Spleen (tissue), 11 donors: ENCODE measurements at regions not wholly inside any gene's neighbourhood (a gene's known extent, or its start where the extent isn't known, plus 50 kb on each side); places are given as distances from the start of the nearest gene placed in this dataset.

Experiments
- DNase-seq: peaks from one replicate; pipeline ENCODE4 v3.0.0-alpha.2; 2020
- H3K27ac ChIP-seq, 8 donors: fragments of 200-600 bp; sonication (generic) in 7 of 8; 1 replicate in 4 of 8; 2 replicates in 4 of 8; pipeline versions ENCODE4 v1.5.0 to v1.8.0; 2016 to 2021; ENCODE audit warnings: inconsistent platforms in 4 of 8, mild to moderate bottlenecking in 4 of 8, moderate library complexity in 1 of 8
- H3K27me3 ChIP-seq, 7 donors: fragments of 200-600 bp; sonication (generic) in 6 of 7; replicated peaks in 1 of 7; 1 replicate in 4 of 7; 2 replicates in 3 of 7; pipeline versions ENCODE4 v1.5.0 to v1.8.0; 2016 to 2021; ENCODE audit warnings: inconsistent platforms in 3 of 7, mild to moderate bottlenecking in 1 of 7
- H3K36me3 ChIP-seq, 6 donors: fragments of 200-600 bp; sonication (generic) in 5 of 6; 1 replicate in 4 of 6; 2 replicates in 2 of 6; pipeline versions ENCODE4 v1.5.0 to v1.8.0; 2016 to 2021; ENCODE audit warnings: inconsistent platforms in 2 of 6
- H3K4me1 ChIP-seq, 6 donors: fragments of 200-600 bp; sonication (generic) in 5 of 6; 1 replicate in 3 of 6; 2 replicates in 3 of 6; pipeline versions ENCODE4 v1.5.0 to v1.8.0; 2016 to 2021; ENCODE audit warnings: inconsistent platforms in 3 of 6
- H3K4me3 ChIP-seq, 8 donors: fragments of 200-600 bp; sonication (generic) in 7 of 8; 1 replicate in 4 of 8; 2 replicates in 4 of 8; pipeline versions ENCODE4 v1.5.0 to v1.8.0; 2016 to 2021; ENCODE audit warnings: inconsistent platforms in 4 of 8, mild to moderate bottlenecking in 4 of 8, moderate library complexity in 2 of 8
- H3K9me3 ChIP-seq, 8 donors: fragments of 200-600 bp; sonication (generic) in 7 of 8; 1 replicate in 4 of 8; 2 replicates in 4 of 8; pipeline versions ENCODE4 v1.5.0 to v1.8.0; 2016 to 2021; ENCODE audit warnings: inconsistent platforms in 4 of 8
- CTCF ChIP-seq, 11 experiments: fragments of 200-600 bp in 7 of 11; fragments of 450-650 bp in 4 of 11; sonication (generic) in 4 of 11; IDR thresholded peaks in 8 of 11; conservative IDR thresholded peaks in 3 of 11; 1 replicate in 7 of 11; 2 replicates in 4 of 11; pipeline versions ENCODE4 v1.4.0 to v1.8.0; 2016 to 2021; ENCODE audit warnings: antibody characterized with exemption in 11 of 11, inconsistent platforms in 4 of 11, mild to moderate bottlenecking in 1 of 11
- POLR2A ChIP-seq, 3 donors: fragments of 450-650 bp; IDR thresholded peaks; one replicate each; pipeline ENCODE4 v1.5.1; 2017; ENCODE audit warnings: antibody characterized with exemption in 3 of 3, mild to moderate bottlenecking in 1 of 3
- POLR2AphosphoS5 ChIP-seq, 3 donors: sonication (generic); formaldehyde crosslinking; IDR thresholded peaks; one replicate each; pipeline ENCODE4 v1.5.1; 2017; ENCODE audit warnings: antibody characterized with exemption in 3 of 3
- WGBS, 5 donors: extraction: QIAGEN DNeasy Blood & Tissue Kit in 3 of 5; methylation state at CpG; one replicate each; pipeline versions ENCODE4 v1.1.5 to v1.1.7; 2013 to 2018; 5-methylcytosine and 5-hydroxymethylcytosine counted together
- intact Hi-C: fragments of 100-400 bp; cut with DNase I; formaldehyde crosslinking; loops from one replicate; pipeline ENCODE4 v1.15.0; 2023; ENCODE audit warnings: low total_unique reads
- donor health status: healthy with polysubstance abuse.
- donor health status: DM: no; HTN: no; CAD: no; lungs with moderate emphysema.
- donor health status: DM: no; HTN: no; CAD: no.
- donor health status: Bipolar disorder and iron deficiency.
- donor health status: healthy.
- donor health status: DM: no; HTN: no; CAD: no.
- donor health status: DM: yes; HTN: yes; CAD: no.

- Histone ChIP-seq H3K4me1 (no peaks in the 10 kb centered on the region), H3K27ac (no peak overlapping the region), H3K27me3 (no peaks in the 10 kb centered on the region), H3K9me3 (no peaks in the 10 kb centered on the region), H3K4me3 (no peak overlapping the region), H3K36me3 (no peaks in the 10 kb centered on the region)
- TF ChIP-seq CTCF (IDR thresholded peaks at IDR 0.05 in 8 of 11, conservative IDR thresholded peaks at IDR 0.05 in 3 of 11) (no peak), POLR2AphosphoS5 (IDR thresholded peaks at IDR 0.05) (no peak), POLR2A (IDR thresholded peaks at IDR 0.05) (no peak)
- WGBS, 5 donors: 70 to 82% (median 73%) methylated on average over 1 of the region's 1 CpG
- no peak for DNase-seq
- intact Hi-C loops: no loop called here
Observed at GRCh38 chr11:115737875-115738274, 233.7 kb upstream of the CADM1 start.

DNA sequence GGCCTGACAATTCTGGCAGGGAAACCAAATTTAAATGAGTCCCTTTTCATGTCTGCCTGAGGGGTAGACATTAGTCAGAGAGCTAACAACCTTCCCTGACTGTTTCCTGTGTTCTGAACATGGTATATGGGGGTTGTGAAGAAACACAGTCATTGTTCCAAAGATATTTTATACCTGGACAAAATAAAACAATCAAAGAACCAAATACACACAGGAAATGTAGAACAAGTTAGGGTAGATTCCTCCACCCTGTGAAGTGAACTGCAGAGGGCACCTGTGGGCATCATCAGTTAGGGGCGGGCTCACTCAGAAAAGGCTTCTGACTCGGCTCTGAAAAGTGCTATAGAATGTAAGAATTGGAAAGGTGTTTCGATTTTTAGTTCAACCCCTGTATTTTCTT is 231.9 kb upstream of the CADM1 start:
- Histone ChIP-seq H3K36me3 (no peaks in the 10 kb centered on the region), H3K9me3 (no peaks in the 10 kb centered on the region), H3K4me1 (no peaks in the 10 kb centered on the region), H3K4me3 (no peak overlapping the region), H3K27ac (no peak overlapping the region), H3K27me3 (no peaks in the 10 kb centered on the region)
- no peak for DNase-seq
- intact Hi-C loops: no loop called here
- 69 to 89% (median 81%) methylated on average over 3 of the region's 3 CpGs for WGBS, 5 donors
- no peak for TF ChIP-seq POLR2A (IDR thresholded peaks at IDR 0.05)
- no peak for TF ChIP-seq POLR2AphosphoS5 (IDR thresholded peaks at IDR 0.05)
- TF ChIP-seq CTCF (IDR thresholded peaks at IDR 0.05 in 8 of 11, conservative IDR thresholded peaks at IDR 0.05 in 3 of 11): no peak

DNA sequence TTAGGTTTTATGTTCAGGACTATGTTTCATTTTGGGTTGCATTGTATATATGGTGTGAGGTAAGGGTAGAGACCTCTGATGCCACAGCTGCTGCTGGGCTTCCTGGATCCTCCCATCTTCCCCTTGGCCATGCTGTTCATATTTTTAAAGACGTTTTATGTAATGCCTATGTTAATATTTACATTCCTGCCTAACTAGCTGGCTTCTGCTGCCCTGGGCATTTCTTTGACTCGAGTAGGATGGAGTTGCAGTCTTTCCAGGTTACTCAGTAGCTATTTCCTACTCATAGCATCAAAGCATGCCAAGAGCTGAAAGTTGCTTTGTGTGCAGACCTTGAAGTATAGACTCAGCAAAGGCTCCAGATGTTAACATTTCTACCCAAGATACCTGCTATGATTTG is 220.5 kb upstream of the CADM1 start:
- 62 to 83% (median 73%) methylated on average over 2 of the region's 2 CpGs for WGBS, 5 donors
- Histone ChIP-seq H3K36me3 (no peaks in the 10 kb centered on the region), H3K4me3 (no peak overlapping the region), H3K27ac (no peak overlapping the region), H3K27me3 (peaks cover 0 to 3% (median 0%) of the 10 kb centered on the region in 7 donors), H3K9me3 (peaks cover 0 to 4% (median 0%) of the 10 kb centered on the region in 8 donors), H3K4me1 (no peaks in the 10 kb centered on the region)
- DNase-seq: no peak
- no peak for TF ChIP-seq CTCF (IDR thresholded peaks at IDR 0.05 in 8 of 11, conservative IDR thresholded peaks at IDR 0.05 in 3 of 11)
- no peak for TF ChIP-seq POLR2AphosphoS5 (IDR thresholded peaks at IDR 0.05)
- TF ChIP-seq POLR2A (IDR thresholded peaks at IDR 0.05): no peak
- intact Hi-C loops: no loop called here

- intact Hi-C loops: no loop called here
- Histone ChIP-seq H3K4me3 (no peak overlapping the region), H3K9me3 (peaks cover 0 to 4% (median 0%) of the 10 kb centered on the region in 8 donors), H3K4me1 (no peaks in the 10 kb centered on the region), H3K36me3 (no peaks in the 10 kb centered on the region), H3K27me3 (peaks cover 0 to 3% (median 0%) of the 10 kb centered on the region in 7 donors), H3K27ac (no peak overlapping the region)
- 89 to 95% (median 91%) methylated on average over 4 of the region's 4 CpGs for WGBS, 5 donors
- no peak for DNase-seq
- TF ChIP-seq POLR2AphosphoS5 (IDR thresholded peaks at IDR 0.05) (no peak), POLR2A (IDR thresholded peaks at IDR 0.05) (no peak), CTCF (IDR thresholded peaks at IDR 0.05 in 8 of 11, conservative IDR thresholded peaks at IDR 0.05 in 3 of 11) (no peak)
Observed at GRCh38 chr11:115722711-115723110, 218.5 kb upstream of the CADM1 start.
